OCI-LY7 (cell line): ENCODE measurements at regions not wholly inside any gene's neighbourhood (a gene's known extent, or its start where the extent isn't known, plus 50 kb on each side); places are given as distances from the start of the nearest gene placed in this dataset.

Experiments
- BruUV-seq: library from RNA; stranded (reverse); fragments of 400-500 nt; replicated peaks from 2 replicates; lab custom pipeline; 2021; lab: Mats Ljungman, UMichigan
- CTCF ChIA-PET: fragments of 300-600 bp; sonication (Branson Sonifier 250); formaldehyde crosslinking; loops from one replicate; lab custom pipeline; 2022; ENCODE audit warnings: antibody characterized with exemption; ENCODE audit not compliant: unreplicated experiment; lab: Charles Lee
- POLR2A ChIA-PET: fragments of 300-600 bp; sonication (Branson Sonifier 250); formaldehyde crosslinking; loops from one replicate; lab custom pipeline; 2022; ENCODE audit warnings: antibody characterized with exemption; lab: Charles Lee
- DNase-seq: peaks from one replicate; pipeline ENCODE4 v3.0.0-alpha.2; 2015; ENCODE audit warnings: low spot score
- H2AFZ ChIP-seq: fragments of 200-600 bp; sonication (generic), shearing (Covaris generic); 2 replicates; pipeline ENCODE4 v1.6.1; 2014; ENCODE audit warnings: mild to moderate bottlenecking, antibody characterized with exemption, low read length, moderate library complexity
- H3K27ac ChIP-seq: fragments of 200-600 bp; sonication (generic); 2 replicates; pipeline ENCODE4 v1.5.1; 2014; ENCODE audit warnings: mixed run types, low read depth, mild to moderate bottlenecking, moderate library complexity, low read length, inconsistent platforms; ENCODE audit not compliant: poor library complexity, severe bottlenecking
- H3K36me3 ChIP-seq: fragments of 200-600 bp; sonication (generic); 2 replicates; pipeline ENCODE4 v1.6.1; 2014; ENCODE audit warnings: mild to moderate bottlenecking, antibody characterized with exemption, low read length, moderate library complexity, mixed read lengths; ENCODE audit not compliant: insufficient read depth
- H3K4me1 ChIP-seq: fragments of 200-600 bp; sonication (generic); 2 replicates; pipeline ENCODE4 v1.5.1; 2014; ENCODE audit warnings: mild to moderate bottlenecking, low read length; ENCODE audit not compliant: insufficient read depth, poor library complexity, severe bottlenecking
- H3K4me2 ChIP-seq: fragments of 200-600 bp; sonication (generic); 2 replicates; pipeline ENCODE4 v1.6.1; 2014; ENCODE audit warnings: mild to moderate bottlenecking, low read length
- H3K4me3 ChIP-seq: fragments of 200-600 bp; sonication (generic); 2 replicates; pipeline ENCODE4 v1.5.1; 2014; ENCODE audit warnings: mild to moderate bottlenecking, low read depth, low read length; ENCODE audit not compliant: poor library complexity, severe bottlenecking
- H3K79me2 ChIP-seq: fragments of 200-600 bp; sonication (generic); 2 replicates; pipeline ENCODE4 v1.6.1; 2016; ENCODE audit warnings: low read depth, mild to moderate bottlenecking, low read length, moderate library complexity, mixed read lengths; ENCODE audit not compliant: insufficient read depth
- H3K9me2 ChIP-seq: fragments of 200-600 bp; sonication (generic); 2 replicates; pipeline ENCODE4 v1.6.1; 2016; ENCODE audit warnings: mild to moderate bottlenecking, low read length, mixed read lengths; ENCODE audit not compliant: insufficient read depth
- H3K9me3 ChIP-seq: fragments of 200-600 bp; sonication (generic); 2 replicates; pipeline ENCODE4 v1.6.1; 2014; ENCODE audit warnings: mild to moderate bottlenecking, mixed run types, low read length, mixed read lengths
- H4K20me1 ChIP-seq: fragments of 200-600 bp; sonication (generic); 2 replicates; pipeline ENCODE4 v1.6.1; 2014; ENCODE audit warnings: mild to moderate bottlenecking, antibody characterized with exemption, low read length, moderate library complexity, mixed read lengths; ENCODE audit not compliant: insufficient read depth
- CTCF ChIP-seq: fragments of 200-600 bp; sonication (generic); conservative IDR thresholded peaks from 2 replicates; pipeline ENCODE4 v1.5.1; 2014; ENCODE audit warnings: mild to moderate bottlenecking, antibody characterized with exemption, low read length, moderate library complexity, mixed read lengths
- EZH2phosphoT487 ChIP-seq: fragments of 200-600 bp; sonication (generic); IDR thresholded peaks from 2 replicates; pipeline ENCODE4 v1.6.1; 2018; ENCODE audit warnings: low read depth, borderline replicate concordance, mild to moderate bottlenecking, mixed run types, antibody characterized with exemption, low read length, moderate library complexity, mixed read lengths
- intact Hi-C: fragments of 100-400 bp; cut with micrococcal nuclease; formaldehyde crosslinking; loops from one replicate; pipeline ENCODE4 v1.10.0; 2022; ENCODE audit not compliant: unreplicated experiment

GRCh38 chr4:189787216-189788031 lies 153.2 kb upstream of the FRG1 start:
- no peaks in the 10 kb centered on the region for H4K20me1 ChIP-seq
- no peaks in the 10 kb centered on the region for H3K4me1 ChIP-seq
- no peaks in the 10 kb centered on the region for H3K79me2 ChIP-seq
- no peak overlapping the region for H3K4me3 ChIP-seq
- H3K36me3 ChIP-seq, result no peaks in the 10 kb centered on the region
- no peak for DNase-seq
- POLR2A ChIA-PET, result no interaction called here
- H3K4me2 ChIP-seq, result no peak overlapping the region
- no TSS peak for BruUV-seq
- H3K9me3 ChIP-seq, result no peaks in the 10 kb centered on the region
- CTCF ChIA-PET, result no interaction called here
- no peaks in the 10 kb centered on the region for H3K9me2 ChIP-seq
- H3K27ac ChIP-seq, result no peak overlapping the region
- TF ChIP-seq EZH2phosphoT487, result no peak
- TF ChIP-seq CTCF, result no peak
- intact Hi-C loops, result no loop called here
- no peak overlapping the region for H2AFZ ChIP-seq

GRCh38 chr4:189792924-189793618 lies 147.6 kb upstream of the FRG1 start:
- peak; percentile 33 for DNase-seq
- TF ChIP-seq CTCF (peak; percentile 89), EZH2phosphoT487 (no peak)
- BruUV-seq, result no TSS peak
- Histone ChIP-seq H3K4me3 (no peak overlapping the region), H3K36me3 (no peaks in the 10 kb centered on the region), H2AFZ (no peak overlapping the region), H3K79me2 (no peaks in the 10 kb centered on the region), H3K9me3 (no peaks in the 10 kb centered on the region), H3K4me2 (no peak overlapping the region), H3K4me1 (no peaks in the 10 kb centered on the region), H4K20me1 (no peaks in the 10 kb centered on the region), H3K9me2 (no peaks in the 10 kb centered on the region), H3K27ac (no peak overlapping the region)
- intact Hi-C loops, result loop anchor here (10.0 kb wide), 1 partner anchor 112 kb away; no protein-coding TSS in a partner anchor
- ChIA-PET CTCF (no interaction called here), POLR2A (no interaction called here)
